ENCODE measurements at regions not wholly inside any gene's neighbourhood (a gene's known extent, or its start where the extent isn't known, plus 50 kb on each side); places are given as distances from the start of the nearest gene placed in this dataset.
"Not testable (repeated sequence)": the region's sequence is repeated elsewhere in the genome, so short reads cannot be mapped to it uniquely, and the experiment has no call there.

GRCh38 chr15:20124668-20125067, 416.9 kb downstream of the GOLGA6L6 start:
- not testable (repeated sequence) for TF ChIP-seq POLR2A (IDR thresholded peaks at IDR 0.05; ENCODE audit: extremely low read depth, insufficient read length); CTCF (IDR thresholded peaks at IDR 0.05; ENCODE audit: low read depth, low read length); MYC (IDR thresholded peaks at IDR 0.05; ENCODE audit: low read depth, low read length); MAX (IDR thresholded peaks at IDR 0.05; ENCODE audit: low read depth, low read length)

Measured in NB4 (cell line).